HT1080 (cell line): ENCODE measurements at regions not wholly inside any gene's neighbourhood (a gene's known extent, or its start where the extent isn't known, plus 50 kb on each side); places are given as distances from the start of the nearest gene placed in this dataset.

Experiments
- DNase-seq: peaks from one replicate; pipeline ENCODE4 v3.0.0-alpha.2; 2015; ENCODE audit warnings: low read depth

GRCh38 chr10:91576096-91576545 lies 56.8 kb downstream of the PPP1R3C start:
- no peak for DNase-seq

DNA sequence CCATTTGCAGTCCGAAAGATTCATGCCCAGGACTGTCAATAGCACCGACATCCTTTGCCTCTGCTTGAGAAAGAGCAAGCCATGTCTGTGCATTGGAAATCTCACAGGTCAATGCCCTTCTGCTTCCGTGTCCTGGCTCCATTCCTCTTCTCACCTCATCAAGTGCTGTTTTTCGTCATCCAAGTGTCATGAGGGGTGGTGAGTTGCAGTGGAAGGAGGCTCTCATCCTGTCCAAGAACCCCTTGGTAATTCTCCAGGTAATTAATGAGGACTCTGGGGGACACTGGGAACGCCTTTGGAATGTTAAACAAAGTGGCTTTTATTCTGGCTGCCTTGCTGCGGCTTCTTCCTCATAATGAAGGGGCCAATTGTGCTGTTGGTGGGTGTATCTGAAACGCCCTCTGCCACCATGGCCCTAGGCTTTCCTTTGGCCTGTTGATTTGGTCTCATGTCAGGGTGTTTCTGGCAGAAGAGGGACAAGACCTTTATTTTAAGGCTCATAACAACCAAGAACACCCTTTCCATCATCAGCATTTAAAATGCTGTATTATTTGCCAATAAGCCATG lies 57.7 kb downstream of the PPP1R3C start:
- no peak for DNase-seq

DNA sequence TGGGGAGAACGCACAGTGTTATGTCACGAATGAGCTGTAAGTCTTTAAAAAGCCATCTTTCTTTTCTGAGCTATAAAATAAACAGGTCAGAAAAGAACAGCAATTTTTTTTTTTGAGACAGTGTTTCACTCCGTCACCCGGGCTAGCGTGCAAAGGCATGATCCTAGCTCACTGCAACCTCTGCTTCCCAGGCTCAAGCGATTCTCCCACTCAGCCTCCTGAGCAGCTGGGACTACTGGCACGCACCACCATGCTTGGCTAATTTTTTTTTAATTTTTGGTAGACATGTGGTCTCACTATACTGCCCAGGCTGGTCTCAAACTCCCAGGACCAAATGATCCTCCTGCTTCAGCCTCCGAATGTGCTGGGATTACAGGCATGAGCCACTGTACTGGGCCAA lies 58.6 kb downstream of the PPP1R3C start:
- DNase-seq, result no peak

DNA sequence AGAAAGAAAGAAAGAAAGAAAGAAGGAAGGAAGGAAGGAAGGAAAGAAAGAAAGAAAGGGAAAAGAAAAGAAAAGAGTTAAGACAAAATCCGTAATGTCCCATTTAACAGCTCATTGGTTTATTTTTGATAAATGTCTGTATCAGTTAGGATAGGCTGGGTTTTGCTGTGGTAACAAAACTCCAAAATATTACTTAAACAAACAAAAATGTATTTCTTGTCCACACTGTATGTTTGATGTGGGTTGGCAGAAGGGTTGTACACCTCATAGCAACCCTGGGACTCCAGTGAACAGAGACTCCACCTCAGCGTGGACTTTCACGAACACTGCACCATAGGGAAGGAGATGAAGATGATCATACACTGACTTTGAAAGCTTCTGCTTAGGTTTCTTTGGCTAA lies 59.6 kb downstream of the PPP1R3C start:
- no peak for DNase-seq

GRCh38 chr10:91571671-91572070 lies 61.2 kb downstream of the PPP1R3C start:
- peak; percentile 23 for DNase-seq

DNA sequence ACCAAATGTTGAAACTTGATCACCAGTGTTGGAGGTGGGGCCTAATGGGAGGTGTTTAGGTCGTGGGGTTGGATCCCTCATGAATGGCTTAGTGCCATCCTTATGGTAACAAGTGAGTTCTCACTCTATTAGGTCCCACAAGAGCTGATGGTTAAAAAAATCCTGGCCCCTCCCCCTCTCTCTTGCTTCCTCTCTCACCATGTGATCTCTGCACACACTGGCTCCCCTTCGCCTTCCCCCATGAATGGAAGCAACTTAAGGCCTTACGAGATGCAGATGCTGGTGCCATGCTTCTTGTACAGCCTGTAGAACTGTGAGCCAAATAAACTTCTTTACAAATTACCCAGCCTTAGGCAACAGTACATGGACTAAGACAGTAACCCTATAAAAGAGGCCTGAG lies 62.7 kb downstream of the PPP1R3C start:
- DNase-seq, result no peak

- no peak for DNase-seq
Observed at GRCh38 chr10:91569522-91569921, 63.3 kb downstream of the PPP1R3C start.

DNA sequence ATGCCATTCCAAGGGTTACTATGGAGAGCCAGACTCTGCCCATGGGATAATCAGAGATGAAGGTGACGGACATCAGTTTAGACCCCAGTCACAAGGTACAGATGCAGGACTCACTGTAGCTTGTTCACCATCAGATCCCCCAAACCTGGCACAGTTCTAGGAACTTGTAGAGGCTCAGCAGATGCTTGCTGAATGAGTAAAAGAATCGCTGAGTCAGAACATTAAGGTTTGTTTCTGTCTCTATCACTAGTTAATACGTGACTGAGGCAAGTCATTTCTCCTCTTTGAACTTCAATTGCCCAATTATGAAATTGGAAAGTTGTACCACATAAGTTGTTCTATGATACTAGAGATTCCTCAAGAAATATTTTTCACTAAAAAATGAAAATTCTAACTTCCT lies 65.1 kb downstream of the PPP1R3C start:
- DNase-seq, result no peak

DNA sequence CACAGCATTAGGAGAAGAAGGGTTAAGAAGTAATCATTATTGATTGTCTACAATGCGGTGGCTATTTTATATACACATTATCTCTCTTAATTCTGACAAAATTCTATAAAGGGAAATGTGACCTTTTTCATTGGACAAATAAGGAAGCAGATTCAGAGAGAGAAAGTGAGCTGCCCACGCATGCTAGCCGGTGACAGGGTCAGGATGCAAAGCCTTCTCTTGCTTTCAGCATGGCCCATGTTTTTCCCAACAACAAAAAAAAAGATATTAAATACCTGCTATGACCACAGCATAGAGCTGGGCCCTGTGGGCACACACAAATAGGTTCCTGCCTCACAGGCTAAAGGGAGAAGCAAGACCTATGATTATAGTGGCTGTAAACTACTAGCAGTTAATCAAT lies 66.8 kb downstream of the PPP1R3C start:
- DNase-seq, result no peak

GRCh38 chr10:91565226-91565625 lies 67.6 kb downstream of the PPP1R3C start:
- no peak for DNase-seq

GRCh38 chr10:91564508-91564907 lies 68.4 kb downstream of the PPP1R3C start:
- no peak for DNase-seq
